ENCODE measurements at regions not wholly inside any gene's neighbourhood (a gene's known extent, or its start where the extent isn't known, plus 50 kb on each side); places are given as distances from the start of the nearest gene placed in this dataset.

- no peak overlapping the region for H3K4me3 ChIP-seq (ENCODE audit: low read depth, low read length)
- no peak for DNase-seq (ENCODE audit: low read depth)
- TF ChIP-seq MAX (IDR thresholded peaks at IDR 0.05; ENCODE audit: low read depth, low read length): no peak
- TF ChIP-seq POLR2A (IDR thresholded peaks at IDR 0.05; ENCODE audit: extremely low read depth, insufficient read length): no peak
- no peak for TF ChIP-seq MYC (IDR thresholded peaks at IDR 0.05; ENCODE audit: low read depth, low read length)
- no peak for TF ChIP-seq CTCF (IDR thresholded peaks at IDR 0.05; ENCODE audit: low read depth, low read length)
These were observed 267.3 kb downstream of the NR2F1-AS1 start for GRCh38 chr5:93313672-93314071.

GRCh38 chr5:93311881-93312280 is 269.1 kb downstream of the NR2F1-AS1 start:
- H3K4me3 ChIP-seq (ENCODE audit: low read depth, low read length): no peak overlapping the region
- TF ChIP-seq MYC (IDR thresholded peaks at IDR 0.05; ENCODE audit: low read depth, low read length) (no peak), MAX (IDR thresholded peaks at IDR 0.05; ENCODE audit: low read depth, low read length) (no peak), CTCF (IDR thresholded peaks at IDR 0.05; ENCODE audit: low read depth, low read length) (no peak), POLR2A (IDR thresholded peaks at IDR 0.05; ENCODE audit: extremely low read depth, insufficient read length) (no peak)
- no peak for DNase-seq (ENCODE audit: low read depth)

- no peak for DNase-seq (ENCODE audit: low read depth)
- TF ChIP-seq MAX (IDR thresholded peaks at IDR 0.05; ENCODE audit: low read depth, low read length) (no peak), CTCF (IDR thresholded peaks at IDR 0.05; ENCODE audit: low read depth, low read length) (no peak), MYC (IDR thresholded peaks at IDR 0.05; ENCODE audit: low read depth, low read length) (no peak), POLR2A (IDR thresholded peaks at IDR 0.05; ENCODE audit: extremely low read depth, insufficient read length) (no peak)
- no peak overlapping the region for H3K4me3 ChIP-seq (ENCODE audit: low read depth, low read length)
These were observed 273.5 kb downstream of the NR2F1-AS1 start for GRCh38 chr5:93307557-93307956.

GRCh38 chr5:93305984-93306383 is 275.0 kb downstream of the NR2F1-AS1 start:
- H3K4me3 ChIP-seq (ENCODE audit: low read depth, low read length): no peak overlapping the region
- no peak for TF ChIP-seq MYC (IDR thresholded peaks at IDR 0.05; ENCODE audit: low read depth, low read length)
- no peak for TF ChIP-seq POLR2A (IDR thresholded peaks at IDR 0.05; ENCODE audit: extremely low read depth, insufficient read length)
- no peak for TF ChIP-seq MAX (IDR thresholded peaks at IDR 0.05; ENCODE audit: low read depth, low read length)
- no peak for TF ChIP-seq CTCF (IDR thresholded peaks at IDR 0.05; ENCODE audit: low read depth, low read length)
- DNase-seq (ENCODE audit: low read depth): peak; percentile 8

GRCh38 chr5:93304456-93305250 is 276.4 kb downstream of the NR2F1-AS1 start:
- TF ChIP-seq POLR2A (IDR thresholded peaks at IDR 0.05; ENCODE audit: extremely low read depth, insufficient read length) (no peak), MYC (IDR thresholded peaks at IDR 0.05; ENCODE audit: low read depth, low read length) (no peak)
- DNase-seq (ENCODE audit: low read depth): no peak

GRCh38 chr5:93303291-93303691 is 277.7 kb downstream of the NR2F1-AS1 start:
- DNase-seq (ENCODE audit: low read depth): no peak
- no peak overlapping the region for H3K4me3 ChIP-seq (ENCODE audit: low read depth, low read length)
- TF ChIP-seq POLR2A (IDR thresholded peaks at IDR 0.05; ENCODE audit: extremely low read depth, insufficient read length) (no peak), CTCF (IDR thresholded peaks at IDR 0.05; ENCODE audit: low read depth, low read length) (no peak), MYC (IDR thresholded peaks at IDR 0.05; ENCODE audit: low read depth, low read length) (no peak), MAX (IDR thresholded peaks at IDR 0.05; ENCODE audit: low read depth, low read length) (no peak)

More at GRCh38 chr5:93304456-93305250, 276.4 kb downstream of the NR2F1-AS1 start:
- H3K4me3 ChIP-seq (ENCODE audit: low read depth, low read length): no peak overlapping the region

Measured in NB4 (cell line).